ENCODE measurements at regions not wholly inside any gene's neighbourhood (a gene's known extent, or its start where the extent isn't known, plus 50 kb on each side); places are given as distances from the start of the nearest gene placed in this dataset.

DNA sequence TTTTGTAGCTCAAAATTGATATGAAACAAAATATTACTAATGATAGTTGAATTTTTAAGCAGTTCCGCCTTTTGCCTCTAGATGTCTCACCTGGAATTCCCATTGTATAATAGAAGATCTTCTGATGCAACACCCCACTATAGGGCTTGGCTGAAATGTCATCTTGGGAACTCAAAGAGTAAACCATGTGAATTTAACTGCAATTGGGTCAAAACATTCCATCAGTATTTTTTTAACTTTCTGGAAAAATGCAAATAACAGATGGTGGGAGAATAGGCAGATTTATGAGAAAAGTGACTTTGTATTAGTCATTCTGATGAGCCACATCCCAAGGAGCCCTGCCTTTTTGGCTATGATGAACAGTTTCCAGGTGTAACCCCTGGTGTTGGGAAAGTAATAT is 489.9 kb downstream of the NYAP2 start:
- peaks cover 0 to 13% (median 8%) of the 10 kb centered on the region in 4 donors for H3K4me1 ChIP-seq
- no peaks in the 10 kb centered on the region for H3K27me3 ChIP-seq
- H3K9me3 ChIP-seq, result no peaks in the 10 kb centered on the region
- 3% methylated on average over 1 of the region's 1 CpG for WGBS
- no peak overlapping the region for H3K4me3 ChIP-seq
- intact Hi-C loops (cut with DNase I), result loop anchor here (2.0 kb wide), 1 partner anchor 913 kb away; no protein-coding TSS in a partner anchor
- no peaks in the 10 kb centered on the region for H3K36me3 ChIP-seq
- no peak for DNase-seq (ENCODE audit: extremely low spot score)
- TF ChIP-seq EP300 (IDR thresholded peaks at IDR 0.05) (no peak), POLR2AphosphoS5 (IDR thresholded peaks at IDR 0.05) (no peak)
- TF ChIP-seq, protein P1, sequence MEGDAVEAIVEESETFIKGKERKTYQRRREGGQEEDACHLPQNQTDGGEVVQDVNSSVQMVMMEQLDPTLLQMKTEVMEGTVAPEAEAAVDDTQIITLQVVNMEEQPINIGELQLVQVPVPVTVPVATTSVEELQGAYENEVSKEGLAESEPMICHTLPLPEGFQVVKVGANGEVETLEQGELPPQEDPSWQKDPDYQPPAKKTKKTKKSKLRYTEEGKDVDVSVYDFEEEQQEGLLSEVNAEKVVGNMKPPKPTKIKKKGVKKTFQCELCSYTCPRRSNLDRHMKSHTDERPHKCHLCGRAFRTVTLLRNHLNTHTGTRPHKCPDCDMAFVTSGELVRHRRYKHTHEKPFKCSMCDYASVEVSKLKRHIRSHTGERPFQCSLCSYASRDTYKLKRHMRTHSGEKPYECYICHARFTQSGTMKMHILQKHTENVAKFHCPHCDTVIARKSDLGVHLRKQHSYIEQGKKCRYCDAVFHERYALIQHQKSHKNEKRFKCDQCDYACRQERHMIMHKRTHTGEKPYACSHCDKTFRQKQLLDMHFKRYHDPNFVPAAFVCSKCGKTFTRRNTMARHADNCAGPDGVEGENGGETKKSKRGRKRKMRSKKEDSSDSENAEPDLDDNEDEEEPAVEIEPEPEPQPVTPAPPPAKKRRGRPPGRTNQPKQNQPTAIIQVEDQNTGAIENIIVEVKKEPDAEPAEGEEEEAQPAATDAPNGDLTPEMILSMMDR (IDR thresholded peaks at IDR 0.05), result peak; percentile 77 to 79 (median 77)
- no peak overlapping the region for H3K27ac ChIP-seq (replicated peaks in 1 of 4)

DNA sequence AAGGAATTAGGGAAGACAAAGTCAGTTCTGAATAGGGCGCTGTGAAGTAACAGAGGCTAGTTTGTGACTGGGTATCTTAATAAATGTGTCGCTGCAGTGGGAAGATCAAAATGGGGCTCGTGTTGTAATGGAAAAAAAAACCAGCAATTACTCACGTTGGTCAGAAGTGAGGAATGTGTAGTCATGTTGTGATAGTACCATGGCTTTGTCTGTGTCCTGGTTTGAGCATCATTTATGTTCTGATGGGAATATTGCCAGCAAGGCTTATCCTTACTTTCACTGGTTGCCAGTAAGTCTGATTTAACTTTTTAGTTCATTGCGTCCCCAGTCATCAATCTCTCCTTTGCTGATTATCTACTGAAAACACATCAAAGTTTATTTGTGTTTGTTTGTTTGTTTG is 467.6 kb downstream of the NYAP2 start:
- no peak for TF ChIP-seq POLR2A (IDR thresholded peaks at IDR 0.05; ENCODE audit: low read depth)
- TF ChIP-seq EP300 (IDR thresholded peaks at IDR 0.05), result no peak
- TF ChIP-seq, protein P1 (IDR thresholded peaks at IDR 0.05), result no peak
- H3K27me3 ChIP-seq, result no peaks in the 10 kb centered on the region
- H3K36me3 ChIP-seq, result no peaks in the 10 kb centered on the region

DNA sequence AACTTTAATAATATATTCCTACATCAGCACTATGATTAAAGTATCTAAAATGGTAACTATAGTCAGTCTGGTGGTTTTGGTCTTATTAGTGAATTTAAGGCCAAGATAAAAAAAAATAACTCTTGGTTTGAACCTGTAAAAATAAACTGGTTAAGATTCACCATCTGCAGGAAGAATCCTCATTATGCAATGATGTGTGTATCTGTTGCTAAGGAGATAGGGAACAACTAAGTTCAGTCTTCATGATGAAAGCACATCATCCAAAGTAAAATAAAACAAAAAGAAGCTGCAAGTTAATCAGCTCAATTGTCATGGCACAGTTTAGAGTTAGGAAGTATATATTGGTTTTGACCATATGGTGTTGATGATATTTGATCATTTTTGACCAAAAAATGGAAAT is 466.0 kb downstream of the NYAP2 start:
- no peak for TF ChIP-seq POLR2A (IDR thresholded peaks at IDR 0.05; ENCODE audit: low read depth)
- TF ChIP-seq POLR2AphosphoS5 (IDR thresholded peaks at IDR 0.05), result no peak
- TF ChIP-seq EP300 (IDR thresholded peaks at IDR 0.05), result no peak
- TF ChIP-seq, protein P1 (IDR thresholded peaks at IDR 0.05), result no peak
- H3K27ac ChIP-seq (replicated peaks in 1 of 4), result peak overlapping the region in 2 of 4 donors; percentile 12 to 20
- no peaks in the 10 kb centered on the region for H3K27me3 ChIP-seq
- H3K4me1 ChIP-seq, result peaks cover 0 to 14% (median 7%) of the 10 kb centered on the region in 4 donors
- H3K4me3 ChIP-seq, result no peak overlapping the region
- intact Hi-C loops (cut with DNase I), result no loop called here
- DNase-seq (ENCODE audit: extremely low spot score), result no peak
- no peaks in the 10 kb centered on the region for H3K9me3 ChIP-seq
- no peaks in the 10 kb centered on the region for H3K36me3 ChIP-seq

More for the DNA sequence above, 467.6 kb downstream of the NYAP2 start:
- intact Hi-C loops (cut with DNase I), result no loop called here
- 74% methylated on average over 5 of the region's 5 CpGs for WGBS
- no peaks in the 10 kb centered on the region for H3K9me3 ChIP-seq
- no peak overlapping the region for H3K27ac ChIP-seq (replicated peaks in 1 of 4)
- peaks cover 0 to 14% (median 7%) of the 10 kb centered on the region in 4 donors for H3K4me1 ChIP-seq
- no peak overlapping the region for H3K4me3 ChIP-seq
- no peak for DNase-seq (ENCODE audit: extremely low spot score)

GRCh38 chr2:225864394-225864793 is 464.9 kb downstream of the NYAP2 start:
- H3K27me3 ChIP-seq, result no peaks in the 10 kb centered on the region
- DNase-seq (ENCODE audit: extremely low spot score), result no peak
- 97% methylated on average over 1 of the region's 1 CpG for WGBS
- no peak overlapping the region for H3K27ac ChIP-seq (replicated peaks in 1 of 4)
- no peak overlapping the region for H3K4me3 ChIP-seq
- intact Hi-C loops (cut with DNase I), result no loop called here
- H3K9me3 ChIP-seq, result no peaks in the 10 kb centered on the region
- H3K4me1 ChIP-seq, result peaks cover 0 to 14% (median 7%) of the 10 kb centered on the region in 4 donors
- TF ChIP-seq POLR2A (IDR thresholded peaks at IDR 0.05; ENCODE audit: low read depth) (no peak), EP300 (IDR thresholded peaks at IDR 0.05) (no peak), POLR2AphosphoS5 (IDR thresholded peaks at IDR 0.05) (no peak)
- TF ChIP-seq, protein P1 (IDR thresholded peaks at IDR 0.05), result no peak
- H3K36me3 ChIP-seq, result no peaks in the 10 kb centered on the region

DNA sequence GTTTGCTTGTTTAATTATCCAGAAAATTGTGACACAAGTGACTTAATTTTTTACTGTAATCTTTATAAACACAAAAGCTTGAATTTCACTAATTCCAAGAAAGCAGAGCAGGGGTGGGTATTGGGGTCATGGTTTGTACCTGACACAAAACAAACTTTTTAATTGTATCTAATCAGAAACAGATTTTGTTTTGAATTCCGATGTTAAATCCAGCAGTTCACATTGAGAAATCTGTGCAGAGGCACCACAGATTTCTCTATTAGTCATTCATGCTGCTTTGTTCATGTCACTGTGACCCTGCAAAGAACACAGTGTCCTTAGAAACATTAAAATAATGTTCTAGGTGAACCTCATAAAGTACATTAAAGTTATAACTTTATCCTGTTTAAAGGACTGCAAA is 443.4 kb downstream of the NYAP2 start:
- Histone ChIP-seq H3K36me3 (no peaks in the 10 kb centered on the region), H3K27me3 (no peaks in the 10 kb centered on the region), H3K4me3 (no peak overlapping the region), H3K9me3 (no peaks in the 10 kb centered on the region), H3K27ac (replicated peaks in 1 of 4) (peak overlapping the region in 1 of 4 donors; percentile 50), H3K4me1 (peaks cover 0 to 32% (median 12%) of the 10 kb centered on the region in 4 donors)
- DNase-seq (ENCODE audit: extremely low spot score), result no peak
- 64% methylated on average over 1 of the region's 1 CpG for WGBS
- TF ChIP-seq EP300 (IDR thresholded peaks at IDR 0.05), result no peak
- TF ChIP-seq POLR2AphosphoS5 (IDR thresholded peaks at IDR 0.05), result peak in 1 of 2 donors; percentile 25
- TF ChIP-seq POLR2A (IDR thresholded peaks at IDR 0.05; ENCODE audit: low read depth), result no peak
- TF ChIP-seq, protein P1 (IDR thresholded peaks at IDR 0.05), result no peak
- intact Hi-C loops (cut with DNase I), result no loop called here

Measured in esophagus muscularis mucosa (tissue), 4 donors.